ENCODE measurements at regions not wholly inside any gene's neighbourhood (a gene's known extent, or its start where the extent isn't known, plus 50 kb on each side); places are given as distances from the start of the nearest gene placed in this dataset.
A peak's percentile ranks its signal among the peaks of the same experiment; 100 is the strongest.

DNA sequence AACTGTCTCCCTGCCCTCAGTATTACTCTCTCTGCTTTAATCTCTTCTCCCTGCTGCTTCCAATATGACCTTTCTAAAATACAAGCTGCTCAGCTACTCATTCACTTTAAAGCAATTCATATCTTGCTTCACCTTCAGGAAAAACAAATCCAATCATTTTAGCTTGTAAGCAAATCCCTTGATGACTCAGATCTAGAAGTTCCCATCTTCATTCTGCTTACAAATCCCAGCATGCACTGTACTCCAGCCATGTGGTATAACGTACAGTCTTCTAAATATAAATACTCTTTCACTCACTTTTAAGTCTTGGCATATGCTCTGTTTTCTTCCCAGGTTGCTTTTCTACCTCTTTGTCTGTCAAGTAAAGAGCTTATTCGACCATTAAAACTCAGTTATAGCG is 1009.1 kb upstream of the SEMA6D start:
- Histone ChIP-seq H3K4me3 (ENCODE audit: low read depth, low read length) (no peak overlapping the region), H4K12ac (ENCODE audit: low read depth, low read length) (no peak overlapping the region), H2AK5ac (ENCODE audit: low read length) (no peak overlapping the region), H4K8ac (ENCODE audit: low read depth, low read length) (no peak overlapping the region), H3K27me3 (ENCODE audit: insufficient read depth, low read length) (no peaks in the 10 kb centered on the region), H3K23ac (ENCODE audit: low read length) (no peak overlapping the region), H3K4ac (ENCODE audit: low read depth, low read length) (no peak overlapping the region), H3K9ac (ENCODE audit: low read length) (no peak overlapping the region), H2BK5ac (ENCODE audit: low read depth, low read length, poor library complexity) (no peak overlapping the region), H4K91ac (ENCODE audit: low read depth, low read length) (no peak overlapping the region), H3K18ac (ENCODE audit: low read length) (no peak overlapping the region), H2BK120ac (ENCODE audit: insufficient read depth, low read length, poor library complexity) (no peak overlapping the region), H3K79me1 (ENCODE audit: low read length) (peaks cover 2% of the 10 kb centered on the region), H3K36me3 (ENCODE audit: control insufficient read depth in 1 of 2, insufficient read depth in 2 of 2, low read length in 2 of 2) (no peaks in the 10 kb centered on the region), H3K79me2 (ENCODE audit: control insufficient read depth, insufficient read depth, low read length, poor library complexity) (no peaks in the 10 kb centered on the region), H2BK12ac (ENCODE audit: low read length) (no peak overlapping the region), H3K27ac (ENCODE audit: low read depth, low read length) (no peak overlapping the region), H3K4me1 (ENCODE audit: control insufficient read depth in 1 of 2, insufficient read depth in 2 of 2, low read length in 2 of 2) (peaks cover 2 to 5% of the 10 kb centered on the region in 2 experiments), H3K9me3 (ENCODE audit: insufficient read depth, low read depth, low read length) (no peaks in the 10 kb centered on the region), H2AFZ (ENCODE audit: insufficient read depth, low read length, poor library complexity) (no peak overlapping the region), H3K14ac (ENCODE audit: low read length) (no peak overlapping the region), H3K4me2 (ENCODE audit: low read length) (no peak overlapping the region)
- no CpG with 5 or more reads among the region's 3 CpGs for WGBS (ENCODE audit: extremely low coverage, insufficient coverage, insufficient read length)
- DNase-seq, result no peak

DNA sequence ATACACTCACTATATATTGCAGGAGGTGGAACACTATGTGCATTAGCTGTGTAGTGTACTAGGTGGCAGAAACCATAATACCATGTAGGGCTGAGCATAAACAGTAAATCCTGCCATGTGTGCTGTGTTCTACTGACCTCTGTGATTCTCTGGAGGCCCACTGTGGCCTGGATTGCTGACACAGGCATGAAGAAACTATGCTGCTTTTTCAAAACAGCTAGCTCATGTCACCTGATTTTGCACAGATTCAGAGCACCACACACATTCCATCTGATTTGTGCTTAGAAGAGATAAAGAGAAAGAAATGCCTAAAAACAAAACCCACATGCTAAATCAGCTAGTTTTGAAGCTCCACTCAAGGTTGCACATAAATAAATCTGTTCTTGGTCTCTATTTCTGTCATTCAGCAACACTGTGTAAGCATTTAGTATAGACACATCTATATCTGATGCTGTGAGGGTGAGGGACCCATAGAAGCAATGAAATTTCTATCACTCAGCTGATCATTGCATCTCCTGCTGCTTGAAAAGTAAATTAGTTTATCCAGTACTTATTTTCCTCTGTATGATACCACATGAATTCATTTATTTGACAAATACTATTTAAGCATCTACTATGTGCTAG is 1007.7 kb upstream of the SEMA6D start:
- Histone ChIP-seq H3K4me1 (ENCODE audit: control insufficient read depth in 1 of 2, insufficient read depth in 2 of 2, low read length in 2 of 2) (peaks cover 2 to 5% of the 10 kb centered on the region in 2 experiments), H4K12ac (ENCODE audit: low read depth, low read length) (no peak overlapping the region), H3K4ac (ENCODE audit: low read depth, low read length) (no peak overlapping the region), H3K23ac (ENCODE audit: low read length) (no peak overlapping the region), H3K14ac (ENCODE audit: low read length) (no peak overlapping the region), H3K4me2 (ENCODE audit: low read length) (no peak overlapping the region), H2AFZ (ENCODE audit: insufficient read depth, low read length, poor library complexity) (no peak overlapping the region), H3K27ac (ENCODE audit: low read depth, low read length) (no peak overlapping the region), H2BK120ac (ENCODE audit: insufficient read depth, low read length, poor library complexity) (no peak overlapping the region), H2BK5ac (ENCODE audit: low read depth, low read length, poor library complexity) (no peak overlapping the region), H3K79me1 (ENCODE audit: low read length) (peaks cover 4% of the 10 kb centered on the region), H2BK12ac (ENCODE audit: low read length) (no peak overlapping the region), H4K91ac (ENCODE audit: low read depth, low read length) (no peak overlapping the region), H3K9ac (ENCODE audit: low read length) (no peak overlapping the region), H3K27me3 (ENCODE audit: insufficient read depth, low read length) (no peaks in the 10 kb centered on the region), H3K4me3 (ENCODE audit: low read depth, low read length) (no peak overlapping the region), H3K18ac (ENCODE audit: low read length) (no peak overlapping the region), H3K79me2 (ENCODE audit: control insufficient read depth, insufficient read depth, low read length, poor library complexity) (no peaks in the 10 kb centered on the region), H2AK5ac (ENCODE audit: low read length) (no peak overlapping the region), H3K36me3 (ENCODE audit: control insufficient read depth in 1 of 2, insufficient read depth in 2 of 2, low read length in 2 of 2) (no peaks in the 10 kb centered on the region), H4K8ac (ENCODE audit: low read depth, low read length) (no peak overlapping the region), H3K9me3 (ENCODE audit: insufficient read depth, low read depth, low read length) (no peaks in the 10 kb centered on the region)
- peak in 1 of 2 donors; percentile 7 for DNase-seq

- no peak overlapping the region for H4K12ac ChIP-seq (ENCODE audit: low read depth, low read length)
- H3K9ac ChIP-seq (ENCODE audit: low read length), result no peak overlapping the region
- peaks cover 2 to 5% of the 10 kb centered on the region in 2 experiments for H3K4me1 ChIP-seq (ENCODE audit: control insufficient read depth in 1 of 2, insufficient read depth in 2 of 2, low read length in 2 of 2)
- H3K23ac ChIP-seq (ENCODE audit: low read length), result no peak overlapping the region
- no peak overlapping the region for H3K4me3 ChIP-seq (ENCODE audit: low read depth, low read length)
- no peak overlapping the region for H3K27ac ChIP-seq (ENCODE audit: low read depth, low read length)
- H2AK5ac ChIP-seq (ENCODE audit: low read length), result no peak overlapping the region
- no peak overlapping the region for H4K8ac ChIP-seq (ENCODE audit: low read depth, low read length)
- H3K9me3 ChIP-seq (ENCODE audit: insufficient read depth, low read depth, low read length), result no peaks in the 10 kb centered on the region
- no peaks in the 10 kb centered on the region for H3K27me3 ChIP-seq (ENCODE audit: insufficient read depth, low read length)
- no peak overlapping the region for H3K18ac ChIP-seq (ENCODE audit: low read length)
- no peaks in the 10 kb centered on the region for H3K79me2 ChIP-seq (ENCODE audit: control insufficient read depth, insufficient read depth, low read length, poor library complexity)
- H3K4me2 ChIP-seq (ENCODE audit: low read length), result no peak overlapping the region
- H3K79me1 ChIP-seq (ENCODE audit: low read length), result peaks cover 2% of the 10 kb centered on the region
- no peak overlapping the region for H4K91ac ChIP-seq (ENCODE audit: low read depth, low read length)
- no peak overlapping the region for H3K14ac ChIP-seq (ENCODE audit: low read length)
- H2BK12ac ChIP-seq (ENCODE audit: low read length), result no peak overlapping the region
- no peak overlapping the region for H2BK5ac ChIP-seq (ENCODE audit: low read depth, low read length, poor library complexity)
- no peak for DNase-seq
- H2BK120ac ChIP-seq (ENCODE audit: insufficient read depth, low read length, poor library complexity), result no peak overlapping the region
- H3K36me3 ChIP-seq (ENCODE audit: control insufficient read depth in 1 of 2, insufficient read depth in 2 of 2, low read length in 2 of 2), result no peaks in the 10 kb centered on the region
- WGBS (ENCODE audit: extremely low coverage, insufficient coverage, insufficient read length), result no CpG with 5 or more reads among the region's 6 CpGs
- H3K4ac ChIP-seq (ENCODE audit: low read depth, low read length), result no peak overlapping the region
- no peak overlapping the region for H2AFZ ChIP-seq (ENCODE audit: insufficient read depth, low read length, poor library complexity)
Measured at GRCh38 chr15:46710401-46710960, 1006.8 kb upstream of the SEMA6D start.

DNA sequence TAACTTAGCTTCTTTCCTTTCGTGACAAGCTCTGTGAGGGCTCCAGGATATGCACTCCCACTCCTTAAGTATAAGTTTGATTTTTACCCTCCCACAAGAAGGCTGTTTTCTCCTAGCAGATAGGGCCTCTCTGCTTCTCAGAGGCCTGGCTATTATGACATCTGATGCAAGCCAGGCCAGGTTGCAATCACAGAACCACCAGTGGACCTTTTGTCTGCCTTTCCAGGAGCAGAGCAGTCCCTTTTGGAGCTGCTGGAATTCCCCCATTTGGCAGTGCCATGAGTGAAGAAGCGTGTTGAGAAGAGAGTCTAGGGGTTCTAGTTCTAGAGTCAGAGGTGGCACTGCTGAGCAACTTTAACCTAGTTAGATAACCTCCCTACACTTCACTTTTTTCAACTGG is 1004.3 kb upstream of the SEMA6D start:
- no peak overlapping the region for H3K4me2 ChIP-seq (ENCODE audit: low read length)

More for the DNA sequence above, 1004.3 kb upstream of the SEMA6D start:
- no peak overlapping the region for H3K18ac ChIP-seq (ENCODE audit: low read length)
- no peak overlapping the region for H2BK120ac ChIP-seq (ENCODE audit: insufficient read depth, low read length, poor library complexity)
- peaks cover 2% of the 10 kb centered on the region for H3K79me1 ChIP-seq (ENCODE audit: low read length)
- H3K4me3 ChIP-seq (ENCODE audit: low read depth, low read length), result no peak overlapping the region
- peaks cover 2 to 5% of the 10 kb centered on the region in 2 experiments for H3K4me1 ChIP-seq (ENCODE audit: control insufficient read depth in 1 of 2, insufficient read depth in 2 of 2, low read length in 2 of 2)
- no CpG with 5 or more reads among the region's 2 CpGs for WGBS (ENCODE audit: extremely low coverage, insufficient coverage, insufficient read length)
- H2BK12ac ChIP-seq (ENCODE audit: low read length), result no peak overlapping the region
- H3K14ac ChIP-seq (ENCODE audit: low read length), result no peak overlapping the region
- H4K8ac ChIP-seq (ENCODE audit: low read depth, low read length), result no peak overlapping the region
- H3K36me3 ChIP-seq (ENCODE audit: control insufficient read depth in 1 of 2, insufficient read depth in 2 of 2, low read length in 2 of 2), result no peaks in the 10 kb centered on the region
- H3K27me3 ChIP-seq (ENCODE audit: insufficient read depth, low read length), result no peaks in the 10 kb centered on the region
- H3K4ac ChIP-seq (ENCODE audit: low read depth, low read length), result no peak overlapping the region
- H4K91ac ChIP-seq (ENCODE audit: low read depth, low read length), result no peak overlapping the region
- no peak overlapping the region for H3K23ac ChIP-seq (ENCODE audit: low read length)
- no peak overlapping the region for H2BK5ac ChIP-seq (ENCODE audit: low read depth, low read length, poor library complexity)
- no peak overlapping the region for H3K27ac ChIP-seq (ENCODE audit: low read depth, low read length)
- no peak overlapping the region for H4K12ac ChIP-seq (ENCODE audit: low read depth, low read length)
- H3K79me2 ChIP-seq (ENCODE audit: control insufficient read depth, insufficient read depth, low read length, poor library complexity), result no peaks in the 10 kb centered on the region
- peak overlapping the region; percentile 4 for H2AK5ac ChIP-seq (ENCODE audit: low read length)
- DNase-seq, result no peak
- H3K9ac ChIP-seq (ENCODE audit: low read length), result no peak overlapping the region
- H3K9me3 ChIP-seq (ENCODE audit: insufficient read depth, low read depth, low read length), result no peaks in the 10 kb centered on the region
- H2AFZ ChIP-seq (ENCODE audit: insufficient read depth, low read length, poor library complexity), result no peak overlapping the region
